Liver (tissue), 8 donors: ENCODE measurements at regions not wholly inside any gene's neighbourhood (a gene's known extent, or its start where the extent isn't known, plus 50 kb on each side); places are given as distances from the start of the nearest gene placed in this dataset.

Experiments used
- DNase-seq: peaks from one replicate; pipeline ENCODE4 v3.0.0-alpha.2; 2017; ENCODE audit warnings: low spot score
- H3K27ac ChIP-seq, 2 donors: one replicate each; pipeline ENCODE4 v1.7.0; 2013; ENCODE audit warnings: inconsistent platforms in 2 of 2, low read length in 2 of 2, control low read depth in 1 of 2, low read depth in 1 of 2, mild to moderate bottlenecking in 1 of 2
- H3K27me3 ChIP-seq, 4 donors: one replicate each; pipeline versions ENCODE4 v1.6.1 to v1.7.0; 2013; ENCODE audit warnings: low read length in 3 of 4, inconsistent platforms in 1 of 4, mild to moderate bottlenecking in 1 of 4, moderate library complexity in 1 of 4; ENCODE audit not compliant: control insufficient read depth in 4 of 4, insufficient read depth in 4 of 4
- H3K36me3 ChIP-seq, 4 donors: one replicate each; pipeline versions ENCODE4 v1.6.1 to v1.7.0; 2013; ENCODE audit warnings: low read length in 3 of 4, mild to moderate bottlenecking in 3 of 4, low read depth in 1 of 4, moderate library complexity in 1 of 4; ENCODE audit not compliant: control insufficient read depth in 4 of 4, insufficient read depth in 3 of 4
- H3K4me1 ChIP-seq, 4 donors: one replicate each; pipeline versions ENCODE4 v1.6.1 to v1.7.0; 2013; ENCODE audit warnings: low read length in 3 of 4, mild to moderate bottlenecking in 3 of 4, moderate library complexity in 1 of 4; ENCODE audit not compliant: control insufficient read depth in 4 of 4, insufficient read depth in 4 of 4
- H3K4me3 ChIP-seq, 3 donors: one replicate each; pipeline versions ENCODE4 v1.6.1 to v1.7.0; 2013; ENCODE audit warnings: low read length in 3 of 3, control low read depth in 1 of 3, low read depth in 1 of 3, mild to moderate bottlenecking in 1 of 3
- H3K9ac ChIP-seq, 2 donors: one replicate each; pipeline ENCODE4 v1.7.0; 2013; ENCODE audit warnings: low read length in 2 of 2, mild to moderate bottlenecking in 2 of 2, moderate library complexity in 2 of 2, control low read depth in 1 of 2, low read depth in 1 of 2
- H3K9me3 ChIP-seq, 4 donors: one replicate each; pipeline versions ENCODE4 v1.6.1 to v1.7.0; 2013; ENCODE audit warnings: low read length in 3 of 4; ENCODE audit not compliant: control insufficient read depth in 4 of 4
- ATF3 ChIP-seq: IDR thresholded peaks from 2 replicates; pipeline ENCODE4 v1.6.1; 2016; ENCODE audit warnings: antibody characterized with exemption
- CTCF ChIP-seq: fragments of 150-350 bp; IDR thresholded peaks from 2 replicates; pipeline ENCODE4 v1.5.1; 2017; ENCODE audit warnings: improper control_type of control experiment, low read depth, low read length; ENCODE audit not compliant: missing input control
- EGR1 ChIP-seq, 2 donors: IDR thresholded peaks; 2 replicates each; pipeline ENCODE4 v1.6.1; 2016 to 2018; ENCODE audit warnings: antibody characterized with exemption in 2 of 2, low read depth in 2 of 2
- FOXA1 ChIP-seq: IDR thresholded peaks from 2 replicates; pipeline ENCODE4 v1.6.1; 2016; ENCODE audit warnings: antibody characterized with exemption
- FOXA2 ChIP-seq: IDR thresholded peaks from 2 replicates; pipeline ENCODE4 v1.6.1; 2016; ENCODE audit warnings: antibody characterized with exemption
- GABPA ChIP-seq, 2 donors: IDR thresholded peaks in 1 of 2; conservative IDR thresholded peaks in 1 of 2; 2 replicates each; pipeline ENCODE4 v1.6.1; 2016; ENCODE audit warnings: antibody characterized with exemption in 2 of 2, mild to moderate bottlenecking in 1 of 2, moderate library complexity in 1 of 2
- HNF4A ChIP-seq, 2 donors: conservative IDR thresholded peaks; 2 replicates each; pipeline ENCODE4 v1.6.1; 2016; ENCODE audit warnings: antibody characterized with exemption in 2 of 2, mild to moderate bottlenecking in 2 of 2
- JUND ChIP-seq, 2 donors: IDR thresholded peaks; 2 replicates each; pipeline ENCODE4 v1.6.1; 2016; ENCODE audit warnings: antibody characterized with exemption in 2 of 2
- MAX ChIP-seq: IDR thresholded peaks from 2 replicates; pipeline ENCODE4 v1.6.1; 2016; ENCODE audit warnings: antibody characterized with exemption
- NR2F2 ChIP-seq: IDR thresholded peaks from 2 replicates; pipeline ENCODE4 v1.6.1; 2016; ENCODE audit warnings: antibody characterized with exemption
- RAD21 ChIP-seq, 2 donors: IDR thresholded peaks; 2 replicates each; pipeline ENCODE4 v1.6.1; 2016; ENCODE audit warnings: antibody characterized with exemption in 2 of 2, mild to moderate bottlenecking in 2 of 2
- REST ChIP-seq: IDR thresholded peaks from 2 replicates; pipeline ENCODE4 v1.6.1; 2016; ENCODE audit warnings: antibody characterized with exemption, mild to moderate bottlenecking
- RXRA ChIP-seq, 2 donors: IDR thresholded peaks; 2 replicates each; pipeline ENCODE4 v1.6.1; 2017 to 2018; ENCODE audit warnings: antibody characterized with exemption in 2 of 2, mild to moderate bottlenecking in 1 of 2
- SP1 ChIP-seq: IDR thresholded peaks from 2 replicates; pipeline ENCODE4 v1.6.1; 2018; ENCODE audit warnings: antibody characterized with exemption, mild to moderate bottlenecking
- TAF1 ChIP-seq: conservative IDR thresholded peaks from 2 replicates; pipeline ENCODE4 v1.6.1; 2016; ENCODE audit warnings: antibody characterized with exemption, mild to moderate bottlenecking
- YY1 ChIP-seq: IDR thresholded peaks from 2 replicates; pipeline ENCODE4 v1.6.1; 2016; ENCODE audit warnings: antibody characterized with exemption, mild to moderate bottlenecking
- ZBTB33 ChIP-seq: IDR thresholded peaks from 2 replicates; pipeline ENCODE4 v1.6.1; 2016; ENCODE audit warnings: antibody characterized with exemption
- WGBS: extraction: QIAGEN DNeasy Blood & Tissue Kit; methylation state at CpG from one replicate; pipeline ENCODE4 v1.1.7; 2013; 5-methylcytosine and 5-hydroxymethylcytosine counted together
- donor health status: healthy.
- donor health status: healthy.
- donor health status: healthy.
- donor health status: healthy.
- donor health status: healthy.

- H3K27ac ChIP-seq = no peak overlapping the region
- no peak overlapping the region for H3K4me3 ChIP-seq
- DNase-seq = no peak
- no peak overlapping the region for H3K9ac ChIP-seq
- H3K27me3 ChIP-seq = no peaks in the 10 kb centered on the region
- WGBS = 55% methylated on average over 1 of the region's 1 CpG
- H3K36me3 ChIP-seq = no peaks in the 10 kb centered on the region
- H3K4me1 ChIP-seq = no peaks in the 10 kb centered on the region
- TF ChIP-seq SP1 (no peak), YY1 (no peak), MAX (no peak), REST (no peak), CTCF (no peak), HNF4A (conservative IDR thresholded peaks at IDR 0.05) (no peak), FOXA1 (no peak), ZBTB33 (no peak), GABPA (IDR thresholded peaks at IDR 0.05 in 1 of 2, conservative IDR thresholded peaks at IDR 0.05 in 1 of 2) (no peak), FOXA2 (no peak), ATF3 (no peak), EGR1 (IDR thresholded peaks at IDR 0.05; ENCODE audit: low read depth in 2 of 2) (no peak)
- H3K9me3 ChIP-seq = no peaks in the 10 kb centered on the region
Measured at GRCh38 chr14:44283836-44284235, 223.2 kb downstream of the FSCB start.

- Histone ChIP-seq H3K4me3 (no peak overlapping the region), H3K27ac (no peak overlapping the region), H3K9ac (no peak overlapping the region), H3K36me3 (no peaks in the 10 kb centered on the region), H3K27me3 (no peaks in the 10 kb centered on the region), H3K4me1 (no peaks in the 10 kb centered on the region), H3K9me3 (no peaks in the 10 kb centered on the region)
- TF ChIP-seq ATF3 (no peak), YY1 (no peak), TAF1 (no peak), RXRA (IDR thresholded peaks at IDR 0.05) (no peak), FOXA2 (no peak), HNF4A (conservative IDR thresholded peaks at IDR 0.05) (no peak), JUND (IDR thresholded peaks at IDR 0.05) (no peak), RAD21 (IDR thresholded peaks at IDR 0.05) (no peak), REST (no peak), NR2F2 (no peak), SP1 (no peak)
- DNase-seq = no peak
- WGBS = 39% methylated on average over 1 of the region's 1 CpG
Measured at GRCh38 chr14:44279357-44279756, 227.7 kb downstream of the FSCB start.
